NCI-H69 (cell line): ENCODE measurements at regions not wholly inside any gene's neighbourhood (a gene's known extent, or its start where the extent isn't known, plus 50 kb on each side); places are given as distances from the start of the nearest gene placed in this dataset.

Source experiments
- DNase-seq: peaks from one replicate; lab custom pipeline; 2025; lab: John Stamatoyannopoulos, UW

DNA sequence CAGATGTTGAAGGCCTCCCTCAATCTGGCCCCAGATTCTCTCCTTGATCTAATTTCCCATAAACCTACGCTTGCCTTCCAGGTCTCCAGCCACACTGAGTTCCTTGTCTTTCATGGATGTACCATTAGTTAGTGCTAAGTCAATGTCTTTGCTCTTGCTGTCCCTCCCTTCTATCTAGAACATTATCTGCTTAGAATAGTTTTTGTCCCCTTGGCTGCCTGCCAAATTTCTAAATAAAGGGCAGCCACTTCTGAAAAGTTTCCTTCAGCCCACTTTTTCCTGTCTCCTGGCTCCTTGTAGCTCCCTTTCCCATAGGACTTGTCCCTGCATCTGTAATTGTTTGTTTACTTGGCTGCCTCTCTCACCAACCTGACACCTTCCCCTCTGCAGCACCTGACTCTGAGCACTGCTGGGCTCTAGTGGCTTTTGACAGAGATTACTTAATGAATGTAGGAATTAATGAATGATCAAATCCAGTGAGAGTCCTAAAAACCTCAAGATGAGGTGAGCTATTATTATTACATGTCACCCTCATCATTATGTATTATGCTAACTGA is 58.3 kb downstream of the CXCL12 start:
- DNase-seq: no peak

DNA sequence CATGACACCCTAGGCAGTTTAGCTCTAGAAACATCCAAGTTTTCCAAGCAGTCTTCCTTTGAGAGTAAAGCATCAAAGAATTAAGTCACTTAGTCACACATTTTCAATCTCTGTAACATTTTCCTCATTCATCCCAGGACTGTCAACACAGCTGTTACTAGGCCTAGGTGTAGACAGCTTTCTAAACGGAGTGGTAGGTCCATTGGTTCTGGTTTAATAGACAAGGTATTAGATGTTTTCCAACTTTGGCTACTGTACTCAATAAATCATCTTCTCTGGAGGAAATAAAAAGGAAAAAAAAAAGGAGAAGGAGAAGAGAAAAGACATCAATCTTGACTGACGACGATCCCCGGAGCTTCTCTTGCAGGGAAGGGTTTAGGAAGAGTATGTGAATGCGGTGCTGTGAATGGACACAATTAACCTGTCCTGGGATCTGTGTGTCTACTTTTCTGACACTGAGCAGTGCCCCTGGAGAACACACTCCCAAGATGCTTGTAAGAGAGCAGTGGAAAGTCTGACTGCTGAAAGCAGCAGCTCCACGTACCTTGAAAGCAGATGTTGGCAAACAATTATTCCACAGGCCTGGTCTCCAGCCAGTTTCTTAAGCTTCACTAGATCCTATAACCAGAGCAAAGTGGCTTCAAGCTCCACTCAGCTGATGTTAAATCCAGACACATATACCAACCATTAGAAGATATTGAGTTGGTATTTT is 59.1 kb downstream of the CXCL12 start:
- no peak for DNase-seq

GRCh38 chr10:44325157-44325556 is 59.7 kb downstream of the CXCL12 start:
- no peak for DNase-seq

GRCh38 chr10:44323838-44324237 is 61.1 kb downstream of the CXCL12 start:
- DNase-seq: no peak

DNA sequence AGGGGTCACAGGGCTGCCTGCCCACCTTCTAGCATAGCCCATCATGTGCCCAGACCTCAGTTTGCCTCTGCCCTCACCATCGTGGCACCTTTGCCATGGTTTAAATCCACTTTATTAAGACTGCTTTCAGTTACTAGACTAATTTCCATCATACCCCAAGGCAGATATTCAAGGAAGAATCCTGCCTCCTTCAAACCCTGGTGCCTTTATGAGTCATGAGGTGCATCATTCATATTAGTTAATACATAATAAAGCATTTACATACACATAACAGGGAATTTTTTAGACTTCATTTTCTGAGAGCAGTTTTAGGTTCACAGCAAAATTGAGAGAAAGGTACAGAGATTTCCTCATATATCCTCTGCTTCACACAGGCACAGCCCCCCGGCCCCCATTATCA is 62.8 kb downstream of the CXCL12 start:
- DNase-seq: no peak

DNA sequence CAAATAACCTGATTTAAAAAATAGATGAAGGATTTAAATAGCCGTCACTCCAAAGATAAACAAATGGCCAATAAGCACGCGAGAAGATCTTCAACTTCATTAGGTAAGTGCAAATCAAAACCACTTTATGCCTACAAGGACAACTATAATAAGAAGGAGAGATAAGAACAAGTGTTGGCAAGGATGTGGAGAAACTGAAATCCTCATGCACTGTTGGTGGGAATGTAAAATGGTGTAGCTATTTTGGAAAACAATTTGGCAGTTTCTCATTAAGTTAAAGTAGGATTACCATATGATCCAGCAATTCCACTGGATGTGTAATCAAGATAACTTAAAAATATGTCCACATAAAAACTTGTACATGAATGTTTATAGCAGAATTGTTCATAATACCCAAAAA is 64.1 kb downstream of the CXCL12 start:
- no peak for DNase-seq

DNA sequence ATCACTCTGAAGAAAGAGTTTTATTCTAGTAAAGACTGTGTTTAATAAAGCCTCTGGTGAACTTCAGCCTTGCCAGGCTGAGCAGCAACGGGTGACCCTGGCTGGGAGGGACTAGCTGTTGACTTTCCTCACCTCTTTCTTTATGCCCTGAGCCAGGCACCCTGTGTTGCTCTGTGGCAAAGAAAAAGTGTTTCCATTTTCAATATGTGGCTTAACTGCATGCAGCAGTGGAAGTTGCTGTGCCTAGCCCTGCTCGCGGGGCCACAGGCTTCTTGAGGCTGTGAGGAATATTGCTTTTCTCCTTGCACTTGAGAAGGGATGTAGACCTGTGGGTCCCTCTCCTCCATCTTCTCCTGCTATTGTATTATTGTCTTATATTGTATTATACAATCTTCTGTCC is 67.0 kb downstream of the CXCL12 start:
- no peak for DNase-seq

DNA sequence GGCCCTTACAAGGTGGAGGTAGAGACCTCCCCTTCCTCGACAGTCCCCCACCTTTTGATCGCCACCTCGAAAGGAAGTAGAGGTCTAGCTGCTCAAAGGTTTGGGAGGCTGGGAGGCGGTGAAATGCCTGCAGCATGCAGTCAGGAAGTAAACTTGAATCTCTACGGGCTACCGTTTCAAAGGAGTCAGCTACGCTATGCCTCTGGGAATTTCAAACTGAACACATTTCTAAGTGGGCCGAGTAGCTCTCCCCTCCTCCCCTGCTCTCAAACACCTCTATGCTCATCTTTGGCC is 68.0 kb downstream of the CXCL12 start:
- DNase-seq: no peak

DNA sequence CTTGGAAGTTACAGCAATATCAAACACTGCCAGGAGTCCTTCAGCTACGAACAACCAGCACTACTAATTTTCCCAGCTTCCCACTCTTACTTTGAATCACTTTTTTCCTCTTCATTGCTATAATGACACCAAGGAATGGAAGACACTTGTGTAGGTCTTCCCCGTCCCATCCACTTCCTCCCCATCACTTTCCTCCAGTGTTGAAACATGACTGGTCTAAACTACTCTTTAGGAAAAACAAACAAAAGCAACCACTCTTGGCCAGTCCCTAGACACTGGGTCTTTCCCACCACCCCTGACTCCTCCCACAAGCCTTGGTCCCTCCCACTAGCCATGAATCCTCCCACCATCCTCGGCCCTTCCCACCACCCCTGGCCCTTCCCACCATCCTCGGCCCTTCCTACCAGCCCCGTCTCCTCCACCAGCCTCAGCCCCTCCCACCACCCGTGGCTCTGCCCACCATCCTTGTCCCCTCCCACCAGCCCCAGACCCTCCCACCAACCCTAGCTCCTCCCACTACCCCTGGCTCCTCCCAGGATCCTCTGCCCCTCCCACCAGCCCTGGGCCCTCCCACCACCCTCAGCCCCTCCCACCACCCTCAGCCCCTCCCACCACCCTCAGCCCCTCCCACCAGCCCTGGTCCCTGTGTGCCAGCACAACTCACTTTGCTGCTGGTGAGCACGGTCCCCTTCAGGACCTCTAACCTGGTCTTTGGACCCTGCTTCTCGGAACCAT is 68.5 kb downstream of the CXCL12 start:
- DNase-seq: no peak

GRCh38 chr10:44314802-44315460 is 70.0 kb downstream of the CXCL12 start:
- DNase-seq: no peak

GRCh38 chr10:44313761-44314165 is 71.1 kb downstream of the CXCL12 start:
- DNase-seq: no peak

- no peak for DNase-seq
Observed at GRCh38 chr10:44312401-44312800, 72.5 kb downstream of the CXCL12 start.

DNA sequence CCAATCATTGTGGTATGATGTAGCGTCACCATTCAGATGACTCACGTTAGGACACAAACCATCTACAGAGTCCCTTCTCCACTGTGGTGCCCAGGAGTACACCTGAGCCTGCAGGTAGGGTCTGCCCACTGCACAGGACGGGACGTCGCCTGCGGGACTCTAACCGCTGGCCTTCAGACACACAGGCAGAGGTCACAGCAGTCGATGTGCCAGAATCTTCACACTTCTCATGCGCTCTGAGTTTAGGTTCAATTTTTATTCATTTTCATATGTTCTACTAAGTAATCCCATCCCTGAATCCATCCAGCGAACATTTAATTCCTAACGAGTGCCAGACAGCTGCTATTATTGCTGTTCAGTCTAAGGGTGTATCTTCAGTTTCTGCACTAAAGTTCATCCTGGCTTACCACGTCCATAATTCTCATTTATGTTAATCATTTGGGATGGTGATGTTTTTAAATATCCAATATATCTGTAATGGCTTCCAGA is 73.3 kb downstream of the CXCL12 start:
- no peak for DNase-seq

DNA sequence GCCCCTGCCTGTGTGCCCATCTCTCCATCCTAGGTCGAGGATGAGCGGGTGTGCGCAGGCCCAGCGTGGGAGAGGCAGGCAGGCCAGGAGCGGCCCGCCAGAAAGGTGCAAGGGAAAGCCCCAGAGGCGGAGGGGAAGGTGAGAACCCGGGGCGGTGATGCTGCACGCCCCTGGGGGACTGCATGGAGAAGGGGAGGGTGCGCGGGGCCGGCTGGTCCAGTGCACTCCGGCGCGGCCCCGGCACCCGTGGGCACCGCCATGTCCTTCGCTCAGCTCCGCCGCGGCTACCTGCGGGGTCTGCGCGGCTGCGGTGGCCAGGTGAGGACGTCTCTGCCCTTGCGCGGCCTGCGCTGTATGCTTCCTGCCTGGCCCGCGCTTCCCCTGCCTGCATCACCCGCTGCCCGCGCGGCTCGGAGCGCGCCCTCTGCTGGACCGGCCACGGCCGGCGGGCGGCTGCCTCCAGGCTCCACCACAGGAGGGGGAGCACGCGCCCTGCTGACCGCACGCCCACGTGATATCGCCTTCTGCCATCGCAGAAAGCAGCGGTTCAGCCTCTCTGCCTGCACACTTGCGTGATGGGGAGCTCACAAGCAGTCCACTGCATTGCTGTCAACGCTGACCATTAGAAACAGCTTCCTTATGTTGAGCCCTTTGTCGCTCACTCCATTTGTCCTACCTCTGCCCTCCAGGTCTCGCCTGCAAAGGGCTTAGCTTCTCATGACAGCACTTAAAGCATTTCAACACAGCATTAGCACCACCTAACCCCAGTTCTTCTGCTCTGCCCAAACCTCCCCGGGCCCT is 73.9 kb downstream of the CXCL12 start:
- DNase-seq: peak; percentile 19

DNA sequence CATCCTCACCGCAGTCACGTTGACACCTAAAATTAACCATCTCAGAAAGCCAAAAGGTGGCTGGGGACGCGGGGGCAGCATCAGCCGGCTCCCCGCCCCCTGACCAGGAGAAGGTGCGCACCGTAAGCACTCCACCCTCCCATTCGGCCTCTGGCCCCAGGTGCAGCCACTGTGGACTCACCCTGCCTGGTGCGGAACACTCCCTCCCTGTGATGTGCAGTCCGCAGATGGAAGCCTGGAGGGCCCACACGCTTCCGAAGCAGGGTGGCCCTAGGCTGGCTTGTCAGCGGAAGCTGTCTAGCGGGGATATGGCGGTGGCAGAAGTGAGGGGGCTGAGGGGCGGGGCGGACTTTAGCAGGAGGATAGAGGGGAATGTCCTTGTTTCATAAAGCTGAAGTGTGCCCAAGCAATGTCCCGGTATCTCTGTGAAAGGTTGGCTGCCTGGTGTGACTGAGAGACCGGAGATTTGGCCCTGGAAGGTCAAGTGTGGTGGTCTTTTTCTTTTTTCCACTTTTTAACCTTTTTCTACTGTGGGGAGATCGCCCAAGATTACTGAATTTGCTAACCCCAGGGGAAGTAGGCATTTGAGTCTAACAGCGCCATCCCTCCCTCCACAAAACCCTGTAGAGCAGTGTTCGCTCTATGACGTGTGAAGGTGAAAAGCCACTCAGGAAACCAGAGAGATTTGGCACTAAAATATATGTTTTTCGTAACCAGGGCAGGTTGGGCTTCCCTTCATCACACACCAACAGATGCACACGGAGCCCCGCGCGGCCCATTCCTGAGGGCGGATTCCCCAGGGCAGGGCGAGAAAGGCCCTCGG is 74.7 kb downstream of the CXCL12 start:
- DNase-seq: no peak

GRCh38 chr10:44309361-44309760 is 75.5 kb downstream of the CXCL12 start:
- DNase-seq: no peak

DNA sequence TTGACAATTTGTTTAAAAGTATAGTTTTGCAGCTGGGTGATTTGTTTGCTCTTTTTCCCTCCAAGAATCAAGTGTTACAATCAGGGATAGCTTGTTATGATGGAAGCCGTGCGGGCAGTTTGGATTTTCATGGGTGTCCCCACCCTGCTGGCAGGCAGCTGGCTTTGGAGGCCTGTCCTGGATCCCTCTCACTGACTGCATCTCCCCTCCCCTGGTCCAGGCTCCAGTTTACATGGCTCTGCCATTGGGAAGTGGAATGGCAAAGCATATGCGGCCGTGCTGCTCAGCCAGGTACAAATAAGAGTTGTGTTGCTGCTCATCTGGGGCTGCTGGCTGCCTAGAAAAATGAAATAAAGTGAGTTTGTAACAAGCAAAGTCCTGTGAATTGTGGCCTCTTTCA is 76.0 kb downstream of the CXCL12 start:
- DNase-seq: no peak

DNA sequence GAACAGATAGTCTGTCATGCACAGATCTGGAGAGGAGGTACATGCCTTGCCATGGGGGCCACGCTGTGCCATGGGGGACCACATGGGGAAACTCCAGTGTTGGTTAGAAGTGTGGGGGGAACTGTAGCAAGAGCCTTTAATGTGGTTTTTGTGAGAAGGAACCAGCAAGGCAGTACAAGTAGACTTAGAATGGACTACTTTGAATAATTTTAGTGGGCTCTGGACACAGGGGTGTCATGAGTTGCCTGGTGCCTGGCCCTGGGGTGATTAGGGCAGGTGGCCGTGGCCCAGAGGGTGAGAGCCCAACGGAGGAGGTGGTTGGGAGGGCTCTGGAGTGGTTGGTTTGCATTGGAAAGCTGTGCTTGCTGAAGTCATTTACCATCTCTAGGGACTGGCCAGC is 77.2 kb downstream of the CXCL12 start:
- no peak for DNase-seq

DNA sequence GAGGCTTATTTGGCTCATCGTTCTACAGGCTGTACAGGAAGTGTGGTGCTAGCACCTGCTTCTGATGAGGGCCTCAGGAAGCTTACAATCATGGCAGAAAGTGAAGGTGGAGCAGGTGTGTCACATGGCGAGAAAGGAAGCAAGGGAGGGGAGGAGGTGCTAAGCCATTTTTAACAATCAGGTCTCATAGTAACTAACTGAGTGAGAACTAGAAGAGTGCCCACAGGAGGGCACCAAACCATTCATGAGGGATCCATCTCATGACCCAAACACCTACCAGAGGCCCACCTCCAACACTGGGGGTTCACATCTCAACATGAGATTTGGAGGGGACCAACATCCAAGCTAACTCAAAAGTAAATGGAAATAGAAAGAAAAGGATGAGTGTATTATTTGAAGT is 78.1 kb downstream of the CXCL12 start:
- DNase-seq: no peak

DNA sequence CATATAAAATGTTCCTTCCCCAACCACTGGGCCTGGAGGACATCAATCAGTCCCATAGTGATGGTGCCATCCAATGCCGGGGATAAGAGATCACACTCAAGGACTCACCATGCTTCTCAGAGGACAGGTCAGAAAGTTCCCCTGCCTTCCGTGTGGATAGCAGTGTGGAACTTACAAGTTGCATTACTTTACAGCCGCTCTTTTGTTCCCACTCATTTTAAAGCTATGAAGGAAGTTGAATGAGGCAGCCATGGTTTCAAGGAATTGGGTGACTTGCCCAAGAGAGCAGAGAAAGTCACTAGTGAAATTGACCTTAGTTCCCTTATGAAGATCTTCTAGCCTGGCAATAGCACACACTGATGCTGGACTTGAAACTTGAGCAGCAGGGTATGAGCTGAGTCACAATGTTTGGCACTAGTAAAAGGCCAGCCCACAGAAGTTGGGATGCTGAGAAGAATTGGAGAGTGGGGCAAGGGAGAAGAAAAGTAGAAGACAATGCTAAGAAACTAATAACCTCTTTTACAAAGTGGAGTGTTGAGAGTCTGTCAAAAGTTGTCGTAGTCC is 78.7 kb downstream of the CXCL12 start:
- DNase-seq: no peak

- no peak for DNase-seq
Observed at GRCh38 chr10:44301781-44302355, 83.0 kb downstream of the CXCL12 start.
